GM21717 (cell line): ENCODE measurements at regions not wholly inside any gene's neighbourhood (a gene's known extent, or its start where the extent isn't known, plus 50 kb on each side); places are given as distances from the start of the nearest gene placed in this dataset.
A peak's percentile ranks its signal among the peaks of the same experiment; 100 is the strongest.

Source experiments
- ATAC-seq: cut with Tn5 transposase; IDR thresholded peaks from one replicate; pipeline ENCODE4 v1.9.1; 2021; ENCODE audit warnings: mild to moderate bottlenecking, moderate library complexity; ENCODE audit not compliant: unreplicated experiment

- no peak for ATAC-seq
These were observed 142.9 kb upstream of the AHR start for GRCh38 chr7:17155529-17155928.

GRCh38 chr7:17158261-17158660 is 140.2 kb upstream of the AHR start:
- no peak for ATAC-seq

GRCh38 chr7:17159500-17160037 is 138.9 kb upstream of the AHR start:
- peak; percentile 91 for ATAC-seq

- peak; percentile 98 for ATAC-seq
These were observed 131.6 kb upstream of the AHR start for GRCh38 chr7:17166824-17167379.

- no peak for ATAC-seq
These were observed 130.0 kb upstream of the AHR start for GRCh38 chr7:17168416-17168815.

GRCh38 chr7:17171427-17171826 is 127.0 kb upstream of the AHR start:
- no peak for ATAC-seq

- no peak for ATAC-seq
These were observed 122.0 kb upstream of the AHR start for GRCh38 chr7:17176371-17177032.

GRCh38 chr7:17178545-17178944 is 119.9 kb upstream of the AHR start:
- ATAC-seq, result no peak

- ATAC-seq, result no peak
These were observed 117.0 kb upstream of the AHR start for GRCh38 chr7:17181482-17181881.

- no peak for ATAC-seq
These were observed 114.7 kb upstream of the AHR start for GRCh38 chr7:17183630-17184328.

- ATAC-seq, result peak; percentile 13
These were observed 113.4 kb upstream of the AHR start for GRCh38 chr7:17184805-17185689.

- peak; percentile 99 for ATAC-seq
These were observed 112.8 kb upstream of the AHR start for GRCh38 chr7:17185690-17186070.

- ATAC-seq, result no peak
These were observed 111.5 kb upstream of the AHR start for GRCh38 chr7:17186745-17187530.

- no peak for ATAC-seq
These were observed 103.8 kb upstream of the AHR start for GRCh38 chr7:17194656-17195055.

- ATAC-seq, result peak; percentile 92
These were observed 102.9 kb upstream of the AHR start for GRCh38 chr7:17195576-17195975.

GRCh38 chr7:17205910-17206309 is 92.5 kb upstream of the AHR start:
- no peak for ATAC-seq

- no peak for ATAC-seq
These were observed 92.0 kb upstream of the AHR start for GRCh38 chr7:17206349-17206905.

GRCh38 chr7:17207220-17207619 is 91.2 kb upstream of the AHR start:
- no peak for ATAC-seq

- no peak for ATAC-seq
These were observed 89.4 kb upstream of the AHR start for GRCh38 chr7:17209101-17209500.

- ATAC-seq, result no peak
These were observed 87.1 kb upstream of the AHR start for GRCh38 chr7:17211307-17211836.
